ENCODE measurements at regions not wholly inside any gene's neighbourhood (a gene's known extent, or its start where the extent isn't known, plus 50 kb on each side); places are given as distances from the start of the nearest gene placed in this dataset.

GRCh38 chr19:28829359-28829758, 383.6 kb downstream of the UQCRFS1 start:
- ChIA-PET POLR2A (ENCODE audit: unreplicated experiment) (no interaction called here), CTCF (no interaction called here)

DNA sequence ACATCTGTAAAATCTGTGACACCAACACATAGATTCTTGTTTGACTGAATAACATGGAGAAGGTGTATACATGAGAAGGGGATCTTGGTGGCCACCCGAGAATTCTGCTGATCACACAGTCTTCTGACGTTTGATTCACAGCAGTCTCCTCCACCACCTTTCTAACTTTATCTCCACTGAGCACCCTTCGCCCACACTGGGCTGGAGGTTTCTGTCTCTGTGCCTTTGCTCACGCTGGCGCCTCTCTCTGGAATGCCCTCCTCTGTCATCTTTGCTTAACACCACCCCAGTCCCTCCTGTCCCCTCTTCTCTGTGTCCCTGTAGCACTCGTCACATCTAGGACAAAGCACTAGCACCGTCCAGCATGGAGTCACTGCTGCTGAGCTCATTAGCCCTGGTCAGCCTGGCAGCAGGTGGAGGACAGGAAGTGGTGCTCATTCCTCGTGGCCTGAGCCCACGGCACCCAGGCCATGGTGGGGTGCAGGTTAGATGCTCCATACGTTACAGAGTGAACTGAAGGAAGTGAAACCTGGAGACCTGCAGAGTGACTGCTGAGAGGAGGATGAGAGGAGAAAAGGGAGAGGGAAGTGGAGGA, 384.6 kb downstream of the UQCRFS1 start:
- no peaks in the 10 kb centered on the region for H3K9me3 ChIP-seq (ENCODE audit: insufficient read depth, low read depth)
- intact Hi-C loops (cut with micrococcal nuclease; ENCODE audit: unreplicated experiment), result no loop called here
- H4K20me1 ChIP-seq (ENCODE audit: insufficient read depth), result no peaks in the 10 kb centered on the region
- no peaks in the 10 kb centered on the region for H3K36me3 ChIP-seq (ENCODE audit: low read depth)
- ChIA-PET CTCF (no interaction called here), POLR2A (ENCODE audit: unreplicated experiment) (no interaction called here)
- TF ChIP-seq CTCF (conservative IDR thresholded peaks at IDR 0.05), result no peak
- TF ChIP-seq EZH2 (IDR thresholded peaks at IDR 0.05; ENCODE audit: low read depth), result no peak
- no peak overlapping the region for H3K4me3 ChIP-seq
- H3K4me2 ChIP-seq, result no peak overlapping the region
- no peaks in the 10 kb centered on the region for H3F3A ChIP-seq (ENCODE audit: insufficient read depth, low read depth)
- H3K79me2 ChIP-seq (ENCODE audit: low read depth), result no peaks in the 10 kb centered on the region
- no peak overlapping the region for H3K27ac ChIP-seq
- H3K27me3 ChIP-seq (ENCODE audit: insufficient read depth, low read depth), result peaks cover 68% of the 10 kb centered on the region
- no peak for DNase-seq
- no peaks in the 10 kb centered on the region for H3K4me1 ChIP-seq (replicated peaks; ENCODE audit: insufficient read depth)
- no TSS peak for BruUV-seq (replicated peaks)
- no peak overlapping the region for H2AFZ ChIP-seq
- H3K9me2 ChIP-seq (ENCODE audit: insufficient read depth), result no peaks in the 10 kb centered on the region

More at GRCh38 chr19:28829359-28829758, 383.6 kb downstream of the UQCRFS1 start:
- Histone ChIP-seq H3K27me3 (ENCODE audit: insufficient read depth, low read depth) (peaks cover 64% of the 10 kb centered on the region), H2AFZ (no peak overlapping the region), H3K27ac (no peak overlapping the region), H3K9me2 (ENCODE audit: insufficient read depth) (no peaks in the 10 kb centered on the region), H3K9me3 (ENCODE audit: insufficient read depth, low read depth) (no peaks in the 10 kb centered on the region), H3F3A (ENCODE audit: insufficient read depth, low read depth) (no peaks in the 10 kb centered on the region), H3K4me1 (replicated peaks; ENCODE audit: insufficient read depth) (no peaks in the 10 kb centered on the region), H3K79me2 (ENCODE audit: low read depth) (no peaks in the 10 kb centered on the region), H3K4me2 (no peak overlapping the region), H3K4me3 (no peak overlapping the region), H3K36me3 (ENCODE audit: low read depth) (no peaks in the 10 kb centered on the region), H4K20me1 (ENCODE audit: insufficient read depth) (no peaks in the 10 kb centered on the region)
- TF ChIP-seq CTCF (conservative IDR thresholded peaks at IDR 0.05), result no peak
- TF ChIP-seq EZH2 (IDR thresholded peaks at IDR 0.05; ENCODE audit: low read depth), result no peak
- intact Hi-C loops (cut with micrococcal nuclease; ENCODE audit: unreplicated experiment), result no loop called here
- no peak for DNase-seq
- BruUV-seq (replicated peaks), result no TSS peak

DNA sequence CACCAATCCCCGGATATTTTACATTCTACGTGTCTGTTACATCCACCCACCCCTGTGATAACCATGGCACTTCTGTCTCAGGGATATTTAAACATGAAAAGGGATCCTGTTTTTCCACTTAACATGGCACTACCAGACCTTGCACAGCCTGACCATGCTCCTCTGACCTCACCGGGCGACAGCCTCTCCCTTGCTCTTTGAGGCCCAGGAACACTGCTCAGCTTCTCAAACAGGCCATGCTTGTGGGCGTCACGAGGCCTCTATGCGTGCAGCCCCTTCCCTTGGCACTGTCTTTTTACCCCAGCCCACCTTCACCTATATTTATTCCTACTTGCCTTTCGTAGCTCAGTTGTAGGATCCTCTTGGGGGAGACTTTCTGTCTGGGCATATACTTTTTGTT, 385.6 kb downstream of the UQCRFS1 start:
- Histone ChIP-seq H3K27me3 (ENCODE audit: insufficient read depth, low read depth) (peaks cover 62% of the 10 kb centered on the region), H3K36me3 (ENCODE audit: low read depth) (no peaks in the 10 kb centered on the region), H3F3A (ENCODE audit: insufficient read depth, low read depth) (no peaks in the 10 kb centered on the region), H3K4me1 (replicated peaks; ENCODE audit: insufficient read depth) (no peaks in the 10 kb centered on the region), H3K27ac (no peak overlapping the region), H3K4me3 (no peak overlapping the region), H4K20me1 (ENCODE audit: insufficient read depth) (no peaks in the 10 kb centered on the region), H3K9me2 (ENCODE audit: insufficient read depth) (no peaks in the 10 kb centered on the region), H3K4me2 (no peak overlapping the region), H3K79me2 (ENCODE audit: low read depth) (no peaks in the 10 kb centered on the region), H2AFZ (no peak overlapping the region), H3K9me3 (ENCODE audit: insufficient read depth, low read depth) (no peaks in the 10 kb centered on the region)
- no TSS peak for BruUV-seq (replicated peaks)
- CTCF ChIA-PET, result no interaction called here
- DNase-seq, result no peak
- intact Hi-C loops (cut with micrococcal nuclease; ENCODE audit: unreplicated experiment), result no loop called here
- TF ChIP-seq CTCF (conservative IDR thresholded peaks at IDR 0.05) (no peak), EZH2 (IDR thresholded peaks at IDR 0.05; ENCODE audit: low read depth) (no peak)
- POLR2A ChIA-PET (ENCODE audit: unreplicated experiment), result no interaction called here

Measured in PC-9 (cell line).